H7 (cell line): ENCODE measurements at regions not wholly inside any gene's neighbourhood (a gene's known extent, or its start where the extent isn't known, plus 50 kb on each side); places are given as distances from the start of the nearest gene placed in this dataset.

ENCODE experiments used
- DNase-seq: peaks from one replicate; pipeline ENCODE4 v3.0.0; 2012
- H3K27me3 ChIP-seq: 2 replicates; pipeline ENCODE4 v1.6.0; 2011; ENCODE audit warnings: mild to moderate bottlenecking, low read length; ENCODE audit not compliant: control insufficient read depth, insufficient read depth
- H3K36me3 ChIP-seq: replicated peaks from 2 replicates; pipeline ENCODE4 v1.5.1; 2011; ENCODE audit warnings: low read length; ENCODE audit not compliant: control insufficient read depth, insufficient read depth
- H3K4me3 ChIP-seq: 2 replicates; pipeline ENCODE4 v1.5.1; 2011; ENCODE audit warnings: low read depth, mild to moderate bottlenecking, control low read depth, low read length, moderate library complexity; ENCODE audit not compliant: insufficient read depth

- peak; percentile 5 for DNase-seq
- Histone ChIP-seq H3K4me3 (no peak overlapping the region), H3K36me3 (no peaks in the 10 kb centered on the region), H3K27me3 (no peaks in the 10 kb centered on the region)
Observed at GRCh38 chr6:76275746-76276145, 203.3 kb upstream of the IMPG1 start.

GRCh38 chr6:76264468-76264867 is 192.0 kb upstream of the IMPG1 start:
- H3K4me3 ChIP-seq = no peak overlapping the region
- DNase-seq = no peak
- no peaks in the 10 kb centered on the region for H3K36me3 ChIP-seq
- no peaks in the 10 kb centered on the region for H3K27me3 ChIP-seq

- Histone ChIP-seq H3K36me3 (no peaks in the 10 kb centered on the region), H3K27me3 (no peaks in the 10 kb centered on the region), H3K4me3 (no peak overlapping the region)
- no peak for DNase-seq
Observed at GRCh38 chr6:76262240-76262639, 189.8 kb upstream of the IMPG1 start.

- DNase-seq = no peak
- Histone ChIP-seq H3K4me3 (no peak overlapping the region), H3K27me3 (no peaks in the 10 kb centered on the region), H3K36me3 (no peaks in the 10 kb centered on the region)
Observed at GRCh38 chr6:76250666-76251065, 178.2 kb upstream of the IMPG1 start.

GRCh38 chr6:76247527-76247926 is 175.1 kb upstream of the IMPG1 start:
- DNase-seq = peak; percentile 2
- H3K27me3 ChIP-seq = no peaks in the 10 kb centered on the region
- no peaks in the 10 kb centered on the region for H3K36me3 ChIP-seq
- H3K4me3 ChIP-seq = no peak overlapping the region

GRCh38 chr6:76240092-76240491 is 167.6 kb upstream of the IMPG1 start:
- Histone ChIP-seq H3K27me3 (no peaks in the 10 kb centered on the region), H3K4me3 (no peak overlapping the region), H3K36me3 (no peaks in the 10 kb centered on the region)
- no peak for DNase-seq

GRCh38 chr6:76230711-76231110 is 158.2 kb upstream of the IMPG1 start:
- Histone ChIP-seq H3K4me3 (no peak overlapping the region), H3K36me3 (no peaks in the 10 kb centered on the region), H3K27me3 (no peaks in the 10 kb centered on the region)
- DNase-seq = peak; percentile 15

GRCh38 chr6:76222189-76222588 is 149.7 kb upstream of the IMPG1 start:
- Histone ChIP-seq H3K36me3 (no peaks in the 10 kb centered on the region), H3K4me3 (no peak overlapping the region), H3K27me3 (no peaks in the 10 kb centered on the region)
- no peak for DNase-seq

GRCh38 chr6:76221525-76221924 is 149.1 kb upstream of the IMPG1 start:
- Histone ChIP-seq H3K27me3 (no peaks in the 10 kb centered on the region), H3K36me3 (no peaks in the 10 kb centered on the region), H3K4me3 (no peak overlapping the region)
- no peak for DNase-seq

- H3K4me3 ChIP-seq = no peak overlapping the region
- H3K27me3 ChIP-seq = no peaks in the 10 kb centered on the region
- DNase-seq = no peak
Observed at GRCh38 chr6:76220805-76221204, 148.3 kb upstream of the IMPG1 start.

GRCh38 chr6:76217606-76218005 is 145.1 kb upstream of the IMPG1 start:
- Histone ChIP-seq H3K36me3 (no peaks in the 10 kb centered on the region), H3K4me3 (no peak overlapping the region)

More at GRCh38 chr6:76220805-76221204, 148.3 kb upstream of the IMPG1 start:
- no peaks in the 10 kb centered on the region for H3K36me3 ChIP-seq

GRCh38 chr6:76214546-76214945 is 142.1 kb upstream of the IMPG1 start:
- H3K27me3 ChIP-seq = no peaks in the 10 kb centered on the region
- no peaks in the 10 kb centered on the region for H3K36me3 ChIP-seq
- DNase-seq = no peak
- no peak overlapping the region for H3K4me3 ChIP-seq

More at GRCh38 chr6:76217606-76218005, 145.1 kb upstream of the IMPG1 start:
- no peaks in the 10 kb centered on the region for H3K27me3 ChIP-seq
- DNase-seq = no peak

- no peaks in the 10 kb centered on the region for H3K36me3 ChIP-seq
- DNase-seq = no peak
- H3K27me3 ChIP-seq = no peaks in the 10 kb centered on the region
- no peak overlapping the region for H3K4me3 ChIP-seq
Observed at GRCh38 chr6:76174722-76175121, 102.3 kb upstream of the IMPG1 start.

GRCh38 chr6:76166874-76167273 is 94.4 kb upstream of the IMPG1 start:
- no peaks in the 10 kb centered on the region for H3K36me3 ChIP-seq
- no peaks in the 10 kb centered on the region for H3K27me3 ChIP-seq
- DNase-seq = no peak
- H3K4me3 ChIP-seq = no peak overlapping the region

GRCh38 chr6:76166297-76166696 is 93.8 kb upstream of the IMPG1 start:
- Histone ChIP-seq H3K27me3 (no peaks in the 10 kb centered on the region), H3K4me3 (no peak overlapping the region), H3K36me3 (no peaks in the 10 kb centered on the region)
- DNase-seq = no peak

GRCh38 chr6:76165471-76166221 is 93.2 kb upstream of the IMPG1 start:
- no peak overlapping the region for H3K4me3 ChIP-seq
- DNase-seq = no peak
- no peaks in the 10 kb centered on the region for H3K27me3 ChIP-seq
- H3K36me3 ChIP-seq = no peaks in the 10 kb centered on the region
